Activated CD8-positive, alpha-beta memory T cell treated with anti-CD3 and anti-CD28 coated beads for 24 hours (primary cell): ENCODE measurements at regions not wholly inside any gene's neighbourhood (a gene's known extent, or its start where the extent isn't known, plus 50 kb on each side); places are given as distances from the start of the nearest gene placed in this dataset.

ENCODE experiments used
- DNase-seq: peaks from one replicate; pipeline ENCODE4 v3.0.0-alpha.2; 2020

- no peak for DNase-seq
Observed at GRCh38 chr2:22290909-22291473, 1094.0 kb upstream of the KLHL29 start.

GRCh38 chr2:22301228-22301627 is 1083.8 kb upstream of the KLHL29 start:
- DNase-seq = no peak

GRCh38 chr2:22326250-22326649 is 1058.7 kb upstream of the KLHL29 start:
- DNase-seq = no peak

- DNase-seq = no peak
Observed at GRCh38 chr2:22329211-22330154, 1055.5 kb upstream of the KLHL29 start.

- no peak for DNase-seq
Observed at GRCh38 chr2:22336414-22336813, 1048.6 kb upstream of the KLHL29 start.

GRCh38 chr2:22340716-22341115 is 1044.3 kb upstream of the KLHL29 start:
- no peak for DNase-seq

- no peak for DNase-seq
Observed at GRCh38 chr2:22347306-22347705, 1037.7 kb upstream of the KLHL29 start.

- DNase-seq = no peak
Observed at GRCh38 chr2:22350621-22351020, 1034.4 kb upstream of the KLHL29 start.

- DNase-seq = peak; percentile 63
Observed at GRCh38 chr2:22355816-22356433, 1029.1 kb upstream of the KLHL29 start.

- no peak for DNase-seq
Observed at GRCh38 chr2:22359071-22359672, 1025.8 kb upstream of the KLHL29 start.

- DNase-seq = no peak
Observed at GRCh38 chr2:22360735-22361374, 1024.1 kb upstream of the KLHL29 start.

- no peak for DNase-seq
Observed at GRCh38 chr2:22361571-22361970, 1023.4 kb upstream of the KLHL29 start.

- DNase-seq = no peak
Observed at GRCh38 chr2:22375096-22375495, 1009.9 kb upstream of the KLHL29 start.

GRCh38 chr2:22377268-22377667 is 1007.7 kb upstream of the KLHL29 start:
- DNase-seq = no peak

GRCh38 chr2:22382479-22383169 is 1002.4 kb upstream of the KLHL29 start:
- no peak for DNase-seq

GRCh38 chr2:22397847-22398246 is 987.1 kb upstream of the KLHL29 start:
- DNase-seq = no peak

- DNase-seq = no peak
Observed at GRCh38 chr2:22403748-22404147, 981.2 kb upstream of the KLHL29 start.

GRCh38 chr2:22406625-22407024 is 978.4 kb upstream of the KLHL29 start:
- no peak for DNase-seq

GRCh38 chr2:22420076-22420475 is 964.9 kb upstream of the KLHL29 start:
- no peak for DNase-seq

GRCh38 chr2:22442051-22442450 is 942.9 kb upstream of the KLHL29 start:
- DNase-seq = no peak

- no peak for DNase-seq
Observed at GRCh38 chr2:22444281-22444680, 940.7 kb upstream of the KLHL29 start.

- DNase-seq = no peak
Observed at GRCh38 chr2:22449696-22450095, 935.3 kb upstream of the KLHL29 start.
